ENCODE measurements at regions not wholly inside any gene's neighbourhood (a gene's known extent, or its start where the extent isn't known, plus 50 kb on each side); places are given as distances from the start of the nearest gene placed in this dataset.

DNA sequence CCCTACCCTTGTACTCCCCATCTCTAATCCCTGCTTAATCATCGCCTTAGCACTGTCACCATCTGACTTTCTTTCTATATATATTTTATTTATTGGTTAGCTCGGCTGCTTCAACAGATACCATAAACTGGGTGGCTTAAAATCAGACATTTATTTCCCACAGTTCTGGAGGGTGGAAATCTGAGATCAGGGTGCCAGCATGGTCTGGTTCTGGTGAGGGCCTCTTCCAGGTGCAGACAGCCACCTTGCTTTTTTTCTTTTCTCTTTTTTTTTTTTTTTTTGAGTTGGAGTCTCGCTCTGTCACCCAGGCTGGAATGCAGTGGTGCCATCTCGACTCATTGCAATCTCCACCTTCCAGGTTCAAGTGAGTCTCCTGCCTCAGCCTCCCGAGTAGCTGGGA is 127.5 kb upstream of the ESR1 start:
- TF ChIP-seq, protein P1, sequence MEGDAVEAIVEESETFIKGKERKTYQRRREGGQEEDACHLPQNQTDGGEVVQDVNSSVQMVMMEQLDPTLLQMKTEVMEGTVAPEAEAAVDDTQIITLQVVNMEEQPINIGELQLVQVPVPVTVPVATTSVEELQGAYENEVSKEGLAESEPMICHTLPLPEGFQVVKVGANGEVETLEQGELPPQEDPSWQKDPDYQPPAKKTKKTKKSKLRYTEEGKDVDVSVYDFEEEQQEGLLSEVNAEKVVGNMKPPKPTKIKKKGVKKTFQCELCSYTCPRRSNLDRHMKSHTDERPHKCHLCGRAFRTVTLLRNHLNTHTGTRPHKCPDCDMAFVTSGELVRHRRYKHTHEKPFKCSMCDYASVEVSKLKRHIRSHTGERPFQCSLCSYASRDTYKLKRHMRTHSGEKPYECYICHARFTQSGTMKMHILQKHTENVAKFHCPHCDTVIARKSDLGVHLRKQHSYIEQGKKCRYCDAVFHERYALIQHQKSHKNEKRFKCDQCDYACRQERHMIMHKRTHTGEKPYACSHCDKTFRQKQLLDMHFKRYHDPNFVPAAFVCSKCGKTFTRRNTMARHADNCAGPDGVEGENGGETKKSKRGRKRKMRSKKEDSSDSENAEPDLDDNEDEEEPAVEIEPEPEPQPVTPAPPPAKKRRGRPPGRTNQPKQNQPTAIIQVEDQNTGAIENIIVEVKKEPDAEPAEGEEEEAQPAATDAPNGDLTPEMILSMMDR (IDR thresholded peaks at IDR 0.05; ENCODE audit: insufficient read depth, low read length, poor library complexity, severe bottlenecking): no peak
- TF ChIP-seq EZH2phosphoT487 (conservative IDR thresholded peaks at IDR 0.05; ENCODE audit: low read length): no peak

All from SU-DHL-6 (cell line).